Panc1 (cell line): ENCODE measurements at regions not wholly inside any gene's neighbourhood (a gene's known extent, or its start where the extent isn't known, plus 50 kb on each side); places are given as distances from the start of the nearest gene placed in this dataset.

Source experiments
- TCF7L2 ChIP-seq: IDR thresholded peaks from 2 replicates; pipeline ENCODE4 v1.6.1; 2011; ENCODE audit warnings: mild to moderate bottlenecking, low read depth, low read length, inconsistent platforms
- TF ChIP-seq, protein P1 (sequence below): fragments of 450-650 bp; IDR thresholded peaks from 2 replicates; pipeline ENCODE4 v1.5.1; 2017; ENCODE audit warnings: mild to moderate bottlenecking
- TF ChIP-seq, protein P2 (sequence below), 2 experiments: IDR thresholded peaks; 2 replicates each; pipeline ENCODE4 v1.6.1; 2011 to 2012; ENCODE audit warnings: low read depth in 2 of 2, control low read depth in 1 of 2, low read length in 1 of 2, mild to moderate bottlenecking in 1 of 2, moderate library complexity in 1 of 2; ENCODE audit not compliant: insufficient read depth in 1 of 2

GRCh38 chr14:98728024-98728423 is 544.0 kb downstream of the BCL11B start:
- TF ChIP-seq, protein P1, sequence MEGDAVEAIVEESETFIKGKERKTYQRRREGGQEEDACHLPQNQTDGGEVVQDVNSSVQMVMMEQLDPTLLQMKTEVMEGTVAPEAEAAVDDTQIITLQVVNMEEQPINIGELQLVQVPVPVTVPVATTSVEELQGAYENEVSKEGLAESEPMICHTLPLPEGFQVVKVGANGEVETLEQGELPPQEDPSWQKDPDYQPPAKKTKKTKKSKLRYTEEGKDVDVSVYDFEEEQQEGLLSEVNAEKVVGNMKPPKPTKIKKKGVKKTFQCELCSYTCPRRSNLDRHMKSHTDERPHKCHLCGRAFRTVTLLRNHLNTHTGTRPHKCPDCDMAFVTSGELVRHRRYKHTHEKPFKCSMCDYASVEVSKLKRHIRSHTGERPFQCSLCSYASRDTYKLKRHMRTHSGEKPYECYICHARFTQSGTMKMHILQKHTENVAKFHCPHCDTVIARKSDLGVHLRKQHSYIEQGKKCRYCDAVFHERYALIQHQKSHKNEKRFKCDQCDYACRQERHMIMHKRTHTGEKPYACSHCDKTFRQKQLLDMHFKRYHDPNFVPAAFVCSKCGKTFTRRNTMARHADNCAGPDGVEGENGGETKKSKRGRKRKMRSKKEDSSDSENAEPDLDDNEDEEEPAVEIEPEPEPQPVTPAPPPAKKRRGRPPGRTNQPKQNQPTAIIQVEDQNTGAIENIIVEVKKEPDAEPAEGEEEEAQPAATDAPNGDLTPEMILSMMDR = no peak
- TF ChIP-seq, protein P2, sequence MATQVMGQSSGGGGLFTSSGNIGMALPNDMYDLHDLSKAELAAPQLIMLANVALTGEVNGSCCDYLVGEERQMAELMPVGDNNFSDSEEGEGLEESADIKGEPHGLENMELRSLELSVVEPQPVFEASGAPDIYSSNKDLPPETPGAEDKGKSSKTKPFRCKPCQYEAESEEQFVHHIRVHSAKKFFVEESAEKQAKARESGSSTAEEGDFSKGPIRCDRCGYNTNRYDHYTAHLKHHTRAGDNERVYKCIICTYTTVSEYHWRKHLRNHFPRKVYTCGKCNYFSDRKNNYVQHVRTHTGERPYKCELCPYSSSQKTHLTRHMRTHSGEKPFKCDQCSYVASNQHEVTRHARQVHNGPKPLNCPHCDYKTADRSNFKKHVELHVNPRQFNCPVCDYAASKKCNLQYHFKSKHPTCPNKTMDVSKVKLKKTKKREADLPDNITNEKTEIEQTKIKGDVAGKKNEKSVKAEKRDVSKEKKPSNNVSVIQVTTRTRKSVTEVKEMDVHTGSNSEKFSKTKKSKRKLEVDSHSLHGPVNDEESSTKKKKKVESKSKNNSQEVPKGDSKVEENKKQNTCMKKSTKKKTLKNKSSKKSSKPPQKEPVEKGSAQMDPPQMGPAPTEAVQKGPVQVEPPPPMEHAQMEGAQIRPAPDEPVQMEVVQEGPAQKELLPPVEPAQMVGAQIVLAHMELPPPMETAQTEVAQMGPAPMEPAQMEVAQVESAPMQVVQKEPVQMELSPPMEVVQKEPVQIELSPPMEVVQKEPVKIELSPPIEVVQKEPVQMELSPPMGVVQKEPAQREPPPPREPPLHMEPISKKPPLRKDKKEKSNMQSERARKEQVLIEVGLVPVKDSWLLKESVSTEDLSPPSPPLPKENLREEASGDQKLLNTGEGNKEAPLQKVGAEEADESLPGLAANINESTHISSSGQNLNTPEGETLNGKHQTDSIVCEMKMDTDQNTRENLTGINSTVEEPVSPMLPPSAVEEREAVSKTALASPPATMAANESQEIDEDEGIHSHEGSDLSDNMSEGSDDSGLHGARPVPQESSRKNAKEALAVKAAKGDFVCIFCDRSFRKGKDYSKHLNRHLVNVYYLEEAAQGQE (IDR thresholded peaks at IDR 0.05; ENCODE audit: insufficient read depth in 1 of 2, low read depth in 2 of 2, low read length in 1 of 2) = no peak
- TF ChIP-seq TCF7L2 = no peak
